ENCODE measurements at regions not wholly inside any gene's neighbourhood (a gene's known extent, or its start where the extent isn't known, plus 50 kb on each side); places are given as distances from the start of the nearest gene placed in this dataset.
"Not testable (repeated sequence)": the region's sequence is repeated elsewhere in the genome, so short reads cannot be mapped to it uniquely, and the experiment has no call there.

DNA sequence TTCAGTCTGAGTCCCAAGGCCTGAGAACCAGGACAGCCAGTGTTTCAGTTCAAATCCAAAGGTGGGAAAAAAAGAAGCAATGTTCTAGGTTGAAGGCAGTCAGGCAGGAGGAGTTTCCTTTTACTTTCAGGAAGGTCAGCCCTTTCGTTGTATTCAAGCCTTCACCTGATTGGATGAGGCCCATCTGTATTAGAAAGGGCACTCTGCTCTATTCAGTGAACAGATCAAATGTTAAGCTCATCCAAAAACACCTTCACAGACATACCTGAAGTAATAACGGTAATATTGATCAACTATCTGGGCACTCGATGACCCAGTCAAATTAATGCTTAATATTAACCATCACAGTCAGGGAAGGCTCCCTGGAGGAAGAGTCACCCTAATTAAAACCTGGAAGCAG is 60.9 kb downstream of the IRX5 start:
- Histone ChIP-seq H3K27me3 (ENCODE audit: insufficient read depth, low read length) (peaks cover 30% of the 10 kb centered on the region), H4K20me1 (ENCODE audit: insufficient read depth, low read length) (no peaks in the 10 kb centered on the region), H3K4me2 (ENCODE audit: insufficient read depth, low read length) (no peak overlapping the region), H3K9me3 (ENCODE audit: low read depth, low read length) (no peaks in the 10 kb centered on the region), H3K27ac (ENCODE audit: low read depth, low read length) (no peak overlapping the region), H3K79me2 (ENCODE audit: insufficient read depth, low read length) (no peaks in the 10 kb centered on the region), H3K4me3 (ENCODE audit: insufficient read depth, low read length) (no peak overlapping the region), H3K4me1 (ENCODE audit: insufficient read depth, low read length) (no peaks in the 10 kb centered on the region), H3K36me3 (ENCODE audit: insufficient read depth, low read length) (no peaks in the 10 kb centered on the region), H2AFZ (ENCODE audit: low read length) (no peak overlapping the region)
- TF ChIP-seq, protein P1, sequence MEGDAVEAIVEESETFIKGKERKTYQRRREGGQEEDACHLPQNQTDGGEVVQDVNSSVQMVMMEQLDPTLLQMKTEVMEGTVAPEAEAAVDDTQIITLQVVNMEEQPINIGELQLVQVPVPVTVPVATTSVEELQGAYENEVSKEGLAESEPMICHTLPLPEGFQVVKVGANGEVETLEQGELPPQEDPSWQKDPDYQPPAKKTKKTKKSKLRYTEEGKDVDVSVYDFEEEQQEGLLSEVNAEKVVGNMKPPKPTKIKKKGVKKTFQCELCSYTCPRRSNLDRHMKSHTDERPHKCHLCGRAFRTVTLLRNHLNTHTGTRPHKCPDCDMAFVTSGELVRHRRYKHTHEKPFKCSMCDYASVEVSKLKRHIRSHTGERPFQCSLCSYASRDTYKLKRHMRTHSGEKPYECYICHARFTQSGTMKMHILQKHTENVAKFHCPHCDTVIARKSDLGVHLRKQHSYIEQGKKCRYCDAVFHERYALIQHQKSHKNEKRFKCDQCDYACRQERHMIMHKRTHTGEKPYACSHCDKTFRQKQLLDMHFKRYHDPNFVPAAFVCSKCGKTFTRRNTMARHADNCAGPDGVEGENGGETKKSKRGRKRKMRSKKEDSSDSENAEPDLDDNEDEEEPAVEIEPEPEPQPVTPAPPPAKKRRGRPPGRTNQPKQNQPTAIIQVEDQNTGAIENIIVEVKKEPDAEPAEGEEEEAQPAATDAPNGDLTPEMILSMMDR (IDR thresholded peaks at IDR 0.05; ENCODE audit: extremely low read depth, low read depth, low read length): no peak
- no peak for DNase-seq (ENCODE audit: insufficient read length, low spot score, missing footprints)

- not testable (repeated sequence) for H3K4me3 ChIP-seq (ENCODE audit: insufficient read depth, low read length); H4K20me1 ChIP-seq (ENCODE audit: insufficient read depth, low read length); H3K9me3 ChIP-seq (ENCODE audit: low read depth, low read length); DNase-seq (ENCODE audit: insufficient read length, low spot score, missing footprints); H3K4me1 ChIP-seq (ENCODE audit: insufficient read depth, low read length); H3K27ac ChIP-seq (ENCODE audit: low read depth, low read length); H3K36me3 ChIP-seq (ENCODE audit: insufficient read depth, low read length); H2AFZ ChIP-seq (ENCODE audit: low read length); H3K79me2 ChIP-seq (ENCODE audit: insufficient read depth, low read length); H3K4me2 ChIP-seq (ENCODE audit: insufficient read depth, low read length)
- peaks cover 26% of the 10 kb centered on the region for H3K27me3 ChIP-seq (ENCODE audit: insufficient read depth, low read length)
These were observed 61.3 kb downstream of the IRX5 start for GRCh38 chr16:54991946-54992345.

DNA sequence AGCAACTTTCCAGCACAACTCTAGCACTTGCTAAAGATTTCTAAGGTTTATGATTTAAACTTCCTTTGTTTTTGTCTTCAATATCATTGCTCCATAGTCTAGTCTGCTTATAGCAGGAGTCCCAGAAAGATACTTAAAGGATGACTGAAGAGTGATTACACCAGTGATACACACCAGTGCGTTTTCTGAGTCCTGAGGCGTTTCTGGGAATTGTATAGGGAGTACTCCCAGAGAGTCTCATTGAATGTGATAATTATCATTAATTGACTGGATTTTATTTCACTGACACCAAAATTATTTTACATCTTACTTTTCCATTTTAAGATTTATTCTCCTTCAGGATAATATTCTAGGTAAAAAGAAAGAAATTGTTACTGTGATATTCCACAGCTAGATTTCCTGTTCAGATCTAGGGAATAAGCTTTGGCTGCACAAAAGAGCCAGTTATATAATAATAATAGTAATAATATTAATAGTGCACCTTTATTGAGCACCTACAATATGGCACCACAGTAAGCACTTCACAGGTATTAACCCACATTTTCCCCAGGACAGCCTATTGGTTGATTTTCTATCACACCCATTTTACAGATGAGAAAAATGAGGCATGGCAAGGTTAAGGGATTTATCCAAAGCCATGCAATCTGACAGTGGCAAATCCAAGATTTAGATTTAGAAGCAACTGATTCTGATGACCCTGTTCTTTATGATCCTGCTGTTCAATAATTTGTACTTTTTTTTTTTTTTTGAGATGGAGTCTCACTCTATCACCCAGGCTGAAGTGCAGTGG is 62.6 kb downstream of the IRX5 start:
- H3K79me2 ChIP-seq (ENCODE audit: insufficient read depth, low read length): no peaks in the 10 kb centered on the region

DNA sequence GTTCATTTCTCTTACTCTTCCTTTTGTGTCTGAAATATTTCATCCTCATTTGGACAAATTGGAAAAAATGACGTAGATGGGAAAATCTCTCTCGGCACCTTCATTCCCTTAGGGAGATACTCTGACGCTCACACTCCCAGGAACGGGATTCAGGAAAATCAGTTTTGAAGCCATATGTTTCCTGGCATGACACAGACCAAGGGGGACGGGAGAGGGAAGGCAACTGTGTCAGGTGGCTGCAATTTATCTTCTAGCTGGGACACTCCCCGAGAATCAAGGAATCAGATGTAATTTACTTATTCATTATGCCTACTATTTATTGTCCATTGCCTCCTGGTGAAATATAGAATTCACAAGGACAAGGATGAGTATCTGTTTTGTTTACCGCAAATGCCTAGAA is 65.5 kb downstream of the IRX5 start:
- no peaks in the 10 kb centered on the region for H3K79me2 ChIP-seq (ENCODE audit: insufficient read depth, low read length)
- TF ChIP-seq, protein P1 (IDR thresholded peaks at IDR 0.05; ENCODE audit: extremely low read depth, low read depth, low read length): no peak
- peaks cover 9% of the 10 kb centered on the region for H3K27me3 ChIP-seq (ENCODE audit: insufficient read depth, low read length)
- no peak overlapping the region for H3K4me3 ChIP-seq (ENCODE audit: insufficient read depth, low read length)
- H3K36me3 ChIP-seq (ENCODE audit: insufficient read depth, low read length): no peaks in the 10 kb centered on the region
- no peaks in the 10 kb centered on the region for H4K20me1 ChIP-seq (ENCODE audit: insufficient read depth, low read length)
- H3K4me1 ChIP-seq (ENCODE audit: insufficient read depth, low read length): peaks cover 12% of the 10 kb centered on the region
- DNase-seq (ENCODE audit: insufficient read length, low spot score, missing footprints): no peak
- no peak overlapping the region for H2AFZ ChIP-seq (ENCODE audit: low read length)
- H3K27ac ChIP-seq (ENCODE audit: low read depth, low read length): no peak overlapping the region
- H3K4me2 ChIP-seq (ENCODE audit: insufficient read depth, low read length): no peak overlapping the region
- H3K9me3 ChIP-seq (ENCODE audit: low read depth, low read length): no peaks in the 10 kb centered on the region

More for the DNA sequence above, 62.6 kb downstream of the IRX5 start:
- Histone ChIP-seq H3K4me3 (ENCODE audit: insufficient read depth, low read length) (no peak overlapping the region), H4K20me1 (ENCODE audit: insufficient read depth, low read length) (no peaks in the 10 kb centered on the region), H3K27ac (ENCODE audit: low read depth, low read length) (no peak overlapping the region), H3K36me3 (ENCODE audit: insufficient read depth, low read length) (no peaks in the 10 kb centered on the region), H2AFZ (ENCODE audit: low read length) (no peak overlapping the region), H3K4me1 (ENCODE audit: insufficient read depth, low read length) (no peaks in the 10 kb centered on the region), H3K4me2 (ENCODE audit: insufficient read depth, low read length) (no peak overlapping the region), H3K9me3 (ENCODE audit: low read depth, low read length) (no peaks in the 10 kb centered on the region), H3K27me3 (ENCODE audit: insufficient read depth, low read length) (peaks cover 18% of the 10 kb centered on the region)
- DNase-seq (ENCODE audit: insufficient read length, low spot score, missing footprints): no peak
- TF ChIP-seq, protein P1 (IDR thresholded peaks at IDR 0.05; ENCODE audit: extremely low read depth, low read depth, low read length): no peak
